ENCODE measurements at regions not wholly inside any gene's neighbourhood (a gene's known extent, or its start where the extent isn't known, plus 50 kb on each side); places are given as distances from the start of the nearest gene placed in this dataset.

DNA sequence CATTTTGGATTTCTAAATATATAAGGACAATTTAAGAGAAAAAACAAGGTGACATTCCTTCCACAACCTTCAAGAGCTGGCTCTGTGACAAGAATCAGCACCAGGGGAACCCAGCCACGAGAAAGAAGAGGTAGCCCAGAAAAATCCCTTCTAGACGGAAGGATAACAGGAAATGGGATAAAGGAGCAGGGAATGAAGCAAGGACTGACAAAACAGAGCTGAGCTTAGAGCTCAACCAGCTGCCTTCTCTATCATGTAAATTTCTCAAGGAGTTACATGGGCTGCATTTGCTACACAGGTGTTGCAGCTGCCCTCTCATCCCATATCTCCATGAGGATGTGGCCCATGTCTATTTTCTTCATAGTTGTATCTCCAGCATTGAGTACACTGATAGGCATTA is 154.2 kb upstream of the PRDX4 start:
- H3K4me2 ChIP-seq (ENCODE audit: control insufficient read depth, insufficient read depth) = no peak overlapping the region
- DNase-seq (ENCODE audit: low read depth, low spot score) = no peak
- no peaks in the 10 kb centered on the region for H3K9me3 ChIP-seq (replicated peaks; ENCODE audit: control insufficient read depth, insufficient read depth, low read length)
- RAD21 ChIA-PET (ENCODE audit: unreplicated experiment) = no interaction called here
- FAIRE-seq = no peak
- H3K27ac ChIP-seq (ENCODE audit: control insufficient read depth, insufficient read depth) = no peak overlapping the region
- no peak overlapping the region for H3K4me3 ChIP-seq
- 0% methylated on average over 2 of the region's 2 CpGs for WGBS (ENCODE audit: insufficient coverage, insufficient replicate concordance, low lambda C conversion rate, missing lambda C conversion rate)
- CTCF ChIA-PET = no interaction called here
- no peaks in the 10 kb centered on the region for H3K79me2 ChIP-seq (ENCODE audit: control insufficient read depth, insufficient read depth, low read length)
- in situ Hi-C loops (cut with MboI) (no loop called here), intact Hi-C loops (cut with micrococcal nuclease; ENCODE audit: unreplicated experiment) (no loop called here)
- no peaks in the 10 kb centered on the region for H4K20me1 ChIP-seq (ENCODE audit: control insufficient read depth, insufficient read depth)
- H3K36me3 ChIP-seq (ENCODE audit: control insufficient read depth in 2 of 2, insufficient read depth in 2 of 2, low read length in 1 of 2) = no peaks in the 10 kb centered on the region
- POLR2A ChIA-PET = no interaction called here
- H3K9ac ChIP-seq (ENCODE audit: control insufficient read depth, insufficient read depth, low read length) = no peak overlapping the region
- no peaks in the 10 kb centered on the region for H3K27me3 ChIP-seq (replicated peaks in 1 of 2; ENCODE audit: control insufficient read depth in 2 of 2, insufficient read depth in 2 of 2, low read length in 1 of 2)
- no TSS peak for BruUV-seq (replicated peaks)
- ATAC-seq = no peak
- H3K4me1 ChIP-seq (ENCODE audit: control insufficient read depth, insufficient read depth, low read length) = no peaks in the 10 kb centered on the region
- SMC1A ChIA-PET (ENCODE audit: uncharacterized antibody, unreplicated experiment) = no interaction called here
- no peak overlapping the region for H2AFZ ChIP-seq (ENCODE audit: control insufficient read depth, low read depth, low read length)
- TF ChIP-seq MYC (IDR thresholded peaks at IDR 0.05; ENCODE audit: insufficient read depth, insufficient read length, insufficient replicate concordance, low read length, severe bottlenecking) = no peak
- TF ChIP-seq SIN3A (IDR thresholded peaks at IDR 0.05; ENCODE audit: low read depth, low read length) = no peak
- TF ChIP-seq CHD4 (IDR thresholded peaks at IDR 0.05) = no peak
- TF ChIP-seq NFYB (IDR thresholded peaks at IDR 0.05; ENCODE audit: insufficient read depth, low read depth, low read length) = no peak
- no peak for TF ChIP-seq ZNF274 (IDR thresholded peaks at IDR 0.05; ENCODE audit: insufficient read depth, insufficient read length)
- TF ChIP-seq CREM (IDR thresholded peaks at IDR 0.05; ENCODE audit: low read depth) = no peak
- TF ChIP-seq, protein P1, sequence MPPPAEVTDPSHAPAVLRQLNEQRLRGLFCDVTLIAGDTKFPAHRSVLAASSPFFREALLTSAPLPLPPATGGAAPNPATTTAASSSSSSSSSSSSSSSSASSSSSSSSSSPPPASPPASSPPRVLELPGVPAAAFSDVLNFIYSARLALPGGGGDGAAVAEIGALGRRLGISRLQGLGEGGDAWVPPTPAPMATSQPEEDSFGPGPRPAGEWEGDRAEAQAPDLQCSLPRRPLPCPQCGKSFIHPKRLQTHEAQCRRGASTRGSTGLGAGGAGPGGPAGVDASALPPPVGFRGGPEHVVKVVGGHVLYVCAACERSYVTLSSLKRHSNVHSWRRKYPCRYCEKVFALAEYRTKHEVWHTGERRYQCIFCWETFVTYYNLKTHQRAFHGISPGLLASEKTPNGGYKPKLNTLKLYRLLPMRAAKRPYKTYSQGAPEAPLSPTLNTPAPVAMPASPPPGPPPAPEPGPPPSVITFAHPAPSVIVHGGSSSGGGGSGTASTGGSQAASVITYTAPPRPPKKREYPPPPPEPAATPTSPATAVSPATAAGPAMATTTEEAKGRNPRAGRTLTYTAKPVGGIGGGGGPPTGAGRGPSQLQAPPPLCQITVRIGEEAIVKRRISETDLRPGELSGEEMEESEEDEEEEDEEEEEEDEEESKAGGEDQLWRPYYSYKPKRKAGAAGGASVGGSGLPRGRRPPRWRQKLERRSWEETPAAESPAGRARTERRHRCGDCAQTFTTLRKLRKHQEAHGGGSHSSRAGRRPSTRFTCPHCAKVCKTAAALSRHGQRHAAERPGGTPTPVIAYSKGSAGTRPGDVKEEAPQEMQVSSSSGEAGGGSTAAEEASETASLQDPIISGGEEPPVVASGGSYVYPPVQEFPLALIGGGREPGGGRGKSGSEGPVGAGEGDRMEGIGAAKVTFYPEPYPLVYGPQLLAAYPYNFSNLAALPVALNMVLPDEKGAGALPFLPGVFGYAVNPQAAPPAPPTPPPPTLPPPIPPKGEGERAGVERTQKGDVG (CRISPR knock-in tag; IDR thresholded peaks at IDR 0.05) = no peak
- TF ChIP-seq JUNB (IDR thresholded peaks at IDR 0.05) = no peak
- TF ChIP-seq, protein P2, sequence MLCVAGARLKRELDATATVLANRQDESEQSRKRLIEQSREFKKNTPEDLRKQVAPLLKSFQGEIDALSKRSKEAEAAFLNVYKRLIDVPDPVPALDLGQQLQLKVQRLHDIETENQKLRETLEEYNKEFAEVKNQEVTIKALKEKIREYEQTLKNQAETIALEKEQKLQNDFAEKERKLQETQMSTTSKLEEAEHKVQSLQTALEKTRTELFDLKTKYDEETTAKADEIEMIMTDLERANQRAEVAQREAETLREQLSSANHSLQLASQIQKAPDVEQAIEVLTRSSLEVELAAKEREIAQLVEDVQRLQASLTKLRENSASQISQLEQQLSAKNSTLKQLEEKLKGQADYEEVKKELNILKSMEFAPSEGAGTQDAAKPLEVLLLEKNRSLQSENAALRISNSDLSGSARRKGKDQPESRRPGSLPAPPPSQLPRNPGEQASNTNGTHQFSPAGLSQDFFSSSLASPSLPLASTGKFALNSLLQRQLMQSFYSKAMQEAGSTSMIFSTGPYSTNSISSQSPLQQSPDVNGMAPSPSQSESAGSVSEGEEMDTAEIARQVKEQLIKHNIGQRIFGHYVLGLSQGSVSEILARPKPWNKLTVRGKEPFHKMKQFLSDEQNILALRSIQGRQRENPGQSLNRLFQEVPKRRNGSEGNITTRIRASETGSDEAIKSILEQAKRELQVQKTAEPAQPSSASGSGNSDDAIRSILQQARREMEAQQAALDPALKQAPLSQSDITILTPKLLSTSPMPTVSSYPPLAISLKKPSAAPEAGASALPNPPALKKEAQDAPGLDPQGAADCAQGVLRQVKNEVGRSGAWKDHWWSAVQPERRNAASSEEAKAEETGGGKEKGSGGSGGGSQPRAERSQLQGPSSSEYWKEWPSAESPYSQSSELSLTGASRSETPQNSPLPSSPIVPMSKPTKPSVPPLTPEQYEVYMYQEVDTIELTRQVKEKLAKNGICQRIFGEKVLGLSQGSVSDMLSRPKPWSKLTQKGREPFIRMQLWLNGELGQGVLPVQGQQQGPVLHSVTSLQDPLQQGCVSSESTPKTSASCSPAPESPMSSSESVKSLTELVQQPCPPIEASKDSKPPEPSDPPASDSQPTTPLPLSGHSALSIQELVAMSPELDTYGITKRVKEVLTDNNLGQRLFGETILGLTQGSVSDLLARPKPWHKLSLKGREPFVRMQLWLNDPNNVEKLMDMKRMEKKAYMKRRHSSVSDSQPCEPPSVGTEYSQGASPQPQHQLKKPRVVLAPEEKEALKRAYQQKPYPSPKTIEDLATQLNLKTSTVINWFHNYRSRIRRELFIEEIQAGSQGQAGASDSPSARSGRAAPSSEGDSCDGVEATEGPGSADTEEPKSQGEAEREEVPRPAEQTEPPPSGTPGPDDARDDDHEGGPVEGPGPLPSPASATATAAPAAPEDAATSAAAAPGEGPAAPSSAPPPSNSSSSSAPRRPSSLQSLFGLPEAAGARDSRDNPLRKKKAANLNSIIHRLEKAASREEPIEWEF (IDR thresholded peaks at IDR 0.05; ENCODE audit: insufficient replicate concordance, low read depth, low read length) = no peak
- no peak for TF ChIP-seq RFX5 (IDR thresholded peaks at IDR 0.05; ENCODE audit: low read depth, low read length)
- no peak for TF ChIP-seq HDAC6 (IDR thresholded peaks at IDR 0.05; ENCODE audit: unreplicated experiment)
- no peak for TF ChIP-seq POLR2A (IDR thresholded peaks at IDR 0.05; ENCODE audit: low read depth, low read length)
- no peak for TF ChIP-seq SP1 (IDR thresholded peaks at IDR 0.05; ENCODE audit: low read depth, low read length)
- no peak for TF ChIP-seq NKRF (conservative IDR thresholded peaks at IDR 0.05)
- no peak for TF ChIP-seq EP300 (IDR thresholded peaks at IDR 0.05; ENCODE audit: borderline replicate concordance in 1 of 2, control insufficient read depth in 1 of 2, low read depth in 2 of 2, low read length in 2 of 2)
- TF ChIP-seq NFXL1 (IDR thresholded peaks at IDR 0.05; ENCODE audit: borderline replicate concordance) = no peak
- TF ChIP-seq IKZF1 (conservative IDR thresholded peaks at IDR 0.05) = no peak
